NCI-H2227 (cell line): ENCODE measurements at regions not wholly inside any gene's neighbourhood (a gene's known extent, or its start where the extent isn't known, plus 50 kb on each side); places are given as distances from the start of the nearest gene placed in this dataset.

ENCODE experiments used
- DNase-seq: peaks from one replicate; lab custom pipeline; 2025; ENCODE audit not compliant: unreplicated experiment; lab: John Stamatoyannopoulos, UW

- DNase-seq: no peak
Measured at GRCh38 chr6:4591218-4591617, 185.0 kb upstream of the CDYL start.

GRCh38 chr6:4589295-4589694 lies 186.9 kb upstream of the CDYL start:
- DNase-seq: no peak

GRCh38 chr6:4588581-4588980 lies 187.6 kb upstream of the CDYL start:
- DNase-seq: no peak

GRCh38 chr6:4588163-4588562 lies 188.0 kb upstream of the CDYL start:
- no peak for DNase-seq

- DNase-seq: no peak
Measured at GRCh38 chr6:4587171-4587570, 189.0 kb upstream of the CDYL start.

GRCh38 chr6:4586469-4586859 lies 189.7 kb upstream of the CDYL start:
- DNase-seq: no peak

GRCh38 chr6:4585682-4586468 lies 190.3 kb upstream of the CDYL start:
- no peak for DNase-seq

- no peak for DNase-seq
Measured at GRCh38 chr6:4584801-4585200, 191.4 kb upstream of the CDYL start.

- no peak for DNase-seq
Measured at GRCh38 chr6:4582506-4583417, 193.4 kb upstream of the CDYL start.

GRCh38 chr6:4581468-4582385 lies 194.5 kb upstream of the CDYL start:
- no peak for DNase-seq

GRCh38 chr6:4580361-4580760 lies 195.8 kb upstream of the CDYL start:
- no peak for DNase-seq

GRCh38 chr6:4577406-4577805 lies 198.8 kb upstream of the CDYL start:
- no peak for DNase-seq

- no peak for DNase-seq
Measured at GRCh38 chr6:4575714-4576113, 200.5 kb upstream of the CDYL start.

- DNase-seq: no peak
Measured at GRCh38 chr6:4574007-4574406, 202.2 kb upstream of the CDYL start.

GRCh38 chr6:4571011-4571410 lies 205.2 kb upstream of the CDYL start:
- no peak for DNase-seq

GRCh38 chr6:4568138-4568537 lies 208.1 kb upstream of the CDYL start:
- DNase-seq: no peak

- no peak for DNase-seq
Measured at GRCh38 chr6:4567141-4567540, 209.1 kb upstream of the CDYL start.

GRCh38 chr6:4565301-4566250 lies 210.6 kb upstream of the CDYL start:
- DNase-seq: no peak

- DNase-seq: no peak
Measured at GRCh38 chr6:4564801-4565271, 211.4 kb upstream of the CDYL start.

- no peak for DNase-seq
Measured at GRCh38 chr6:4563877-4564276, 212.3 kb upstream of the CDYL start.
